Bronchial epithelial cell (primary cell): ENCODE measurements at regions not wholly inside any gene's neighbourhood (a gene's known extent, or its start where the extent isn't known, plus 50 kb on each side); places are given as distances from the start of the nearest gene placed in this dataset.

ENCODE experiments used
- DNase-seq: peaks from one replicate; pipeline ENCODE4 v3.0.0-alpha.2; 2010; ENCODE audit warnings: low read depth
- FAIRE-seq: peaks from 2 replicates; lab custom pipeline; 2011; peaks lifted over from hg19 to GRCh38; lab: Jason Lieb, UNC
- H3K27me3 ChIP-seq: 2 replicates; pipeline ENCODE4 v1.5.1; 2011; ENCODE audit warnings: low read length; ENCODE audit not compliant: control insufficient read depth, insufficient read depth
- H3K36me3 ChIP-seq: 2 replicates; pipeline ENCODE4 v1.5.1; 2011; ENCODE audit warnings: low read length; ENCODE audit not compliant: control insufficient read depth, insufficient read depth
- H3K4me3 ChIP-seq: 2 replicates; pipeline ENCODE4 v1.5.1; 2011; ENCODE audit warnings: mild to moderate bottlenecking, low read depth, low read length, control low read depth
- TF ChIP-seq, protein P1 (sequence below): IDR thresholded peaks from 2 replicates; pipeline ENCODE4 v1.5.1; 2011; ENCODE audit warnings: mild to moderate bottlenecking, moderate library complexity, low read length, control low read depth, inconsistent platforms; ENCODE audit not compliant: insufficient read depth, severe bottlenecking

DNA sequence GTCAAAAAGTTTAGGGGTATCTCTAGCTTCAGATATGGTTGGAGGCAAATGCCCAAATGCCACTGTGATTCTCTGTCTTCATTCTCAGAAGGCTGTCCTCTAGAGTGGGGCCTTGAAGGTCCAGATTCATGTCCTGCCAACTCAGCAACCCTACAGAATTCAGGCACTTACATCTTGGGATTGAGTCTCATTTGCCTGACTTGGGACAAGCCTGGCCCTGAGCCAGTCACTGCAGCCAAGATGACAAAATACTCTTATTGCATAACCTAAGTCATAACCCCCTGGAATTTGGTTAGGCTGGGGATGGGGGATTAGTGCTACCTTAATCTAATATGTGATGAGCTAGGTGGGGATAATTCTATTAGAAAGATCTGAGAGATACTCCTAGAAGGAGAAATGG is 100.5 kb downstream of the AREG start:
- TF ChIP-seq, protein P1, sequence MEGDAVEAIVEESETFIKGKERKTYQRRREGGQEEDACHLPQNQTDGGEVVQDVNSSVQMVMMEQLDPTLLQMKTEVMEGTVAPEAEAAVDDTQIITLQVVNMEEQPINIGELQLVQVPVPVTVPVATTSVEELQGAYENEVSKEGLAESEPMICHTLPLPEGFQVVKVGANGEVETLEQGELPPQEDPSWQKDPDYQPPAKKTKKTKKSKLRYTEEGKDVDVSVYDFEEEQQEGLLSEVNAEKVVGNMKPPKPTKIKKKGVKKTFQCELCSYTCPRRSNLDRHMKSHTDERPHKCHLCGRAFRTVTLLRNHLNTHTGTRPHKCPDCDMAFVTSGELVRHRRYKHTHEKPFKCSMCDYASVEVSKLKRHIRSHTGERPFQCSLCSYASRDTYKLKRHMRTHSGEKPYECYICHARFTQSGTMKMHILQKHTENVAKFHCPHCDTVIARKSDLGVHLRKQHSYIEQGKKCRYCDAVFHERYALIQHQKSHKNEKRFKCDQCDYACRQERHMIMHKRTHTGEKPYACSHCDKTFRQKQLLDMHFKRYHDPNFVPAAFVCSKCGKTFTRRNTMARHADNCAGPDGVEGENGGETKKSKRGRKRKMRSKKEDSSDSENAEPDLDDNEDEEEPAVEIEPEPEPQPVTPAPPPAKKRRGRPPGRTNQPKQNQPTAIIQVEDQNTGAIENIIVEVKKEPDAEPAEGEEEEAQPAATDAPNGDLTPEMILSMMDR = no peak
- DNase-seq (peak; percentile 67), FAIRE-seq (peak; percentile 55)
- Histone ChIP-seq H3K4me3 (no peak overlapping the region), H3K27me3 (no peaks in the 10 kb centered on the region), H3K36me3 (no peaks in the 10 kb centered on the region)

DNA sequence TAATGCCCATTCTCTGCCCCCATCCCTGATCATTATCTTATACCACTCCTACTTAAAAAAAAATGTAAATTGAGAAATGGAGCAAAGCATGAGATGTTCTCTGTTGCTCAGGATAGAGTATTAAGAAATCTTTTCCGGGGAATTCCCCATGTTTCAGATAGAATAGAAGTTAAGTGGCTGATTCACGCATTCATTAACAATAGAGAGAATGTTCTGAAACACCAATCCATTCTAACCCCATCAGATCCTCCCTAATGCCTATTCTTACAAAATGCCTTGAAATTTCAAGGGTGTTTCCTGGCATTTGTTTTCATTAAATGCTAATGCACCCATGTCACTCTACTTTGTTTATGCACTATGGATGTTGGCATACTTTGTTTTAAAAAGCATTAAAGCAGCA is 101.1 kb downstream of the AREG start:
- FAIRE-seq (no peak), DNase-seq (peak; percentile 96)
- Histone ChIP-seq H3K27me3 (no peaks in the 10 kb centered on the region), H3K36me3 (no peaks in the 10 kb centered on the region), H3K4me3 (no peak overlapping the region)
- TF ChIP-seq, protein P1 = no peak

DNA sequence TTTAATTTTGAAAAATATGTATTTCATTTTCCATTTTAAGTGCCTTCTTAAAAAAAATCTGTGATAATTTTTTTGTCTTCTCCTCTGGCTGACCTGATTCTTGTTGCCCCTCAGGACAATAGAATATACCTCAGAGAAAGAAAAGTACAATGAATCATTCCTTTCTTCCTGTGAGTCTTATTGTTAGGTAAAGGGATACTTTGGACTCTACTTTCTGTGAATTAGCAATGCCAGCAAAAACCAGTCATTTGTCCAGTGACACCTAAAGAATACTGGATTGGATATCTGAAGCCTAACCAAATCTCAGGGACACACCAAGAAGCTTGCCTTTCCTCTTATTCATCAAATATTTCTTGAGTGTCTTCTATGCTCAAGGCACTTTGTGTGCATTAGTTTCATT is 102.1 kb downstream of the AREG start:
- no peak for FAIRE-seq
- TF ChIP-seq, protein P1 = no peak

DNA sequence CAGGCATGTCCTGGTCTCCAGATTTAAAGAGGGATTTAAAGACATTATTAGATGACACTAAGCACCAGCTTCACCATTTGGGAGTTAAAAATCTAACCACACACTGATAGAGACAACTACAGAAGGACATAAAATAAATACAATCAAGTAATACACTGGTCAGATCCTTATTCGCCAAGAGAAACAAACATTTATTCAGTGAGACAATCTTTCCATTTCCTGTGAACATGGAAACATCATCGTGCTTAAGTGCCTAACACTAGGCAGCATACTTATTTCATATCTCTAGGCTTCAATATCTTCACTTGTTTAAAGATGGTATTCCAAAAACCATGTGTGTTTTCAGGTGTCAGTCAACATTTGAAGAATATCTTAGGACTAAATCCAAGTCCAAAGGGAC is 103.6 kb downstream of the AREG start:
- FAIRE-seq = no peak
- TF ChIP-seq, protein P1 = no peak
- H3K27me3 ChIP-seq = no peaks in the 10 kb centered on the region

More for the DNA sequence above, 102.1 kb downstream of the AREG start:
- Histone ChIP-seq H3K27me3 (no peaks in the 10 kb centered on the region), H3K4me3 (no peak overlapping the region), H3K36me3 (no peaks in the 10 kb centered on the region)
- peak; percentile 77 for DNase-seq

DNA sequence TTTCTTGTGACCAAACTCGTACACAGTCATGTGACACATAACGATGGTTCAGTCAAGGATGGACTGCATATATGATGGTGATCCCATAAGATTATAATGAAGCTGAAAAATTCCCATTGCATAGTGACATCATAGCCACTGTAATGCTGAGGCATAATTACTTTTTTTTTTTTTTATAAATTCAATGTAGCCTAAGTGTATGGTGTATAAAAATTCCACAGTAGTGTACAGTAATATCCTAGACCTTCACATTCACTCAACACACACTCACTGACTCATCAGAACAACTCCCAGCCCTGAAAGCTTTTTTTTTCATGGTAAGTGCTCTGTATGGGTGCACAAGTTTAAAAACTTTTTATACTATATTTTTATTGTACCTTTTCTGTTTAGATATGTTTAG is 105.0 kb downstream of the AREG start:
- TF ChIP-seq, protein P1 = no peak
- Histone ChIP-seq H3K27me3 (no peaks in the 10 kb centered on the region), H3K36me3 (no peaks in the 10 kb centered on the region), H3K4me3 (no peak overlapping the region)
- FAIRE-seq (no peak), DNase-seq (peak; percentile 88)

More for the DNA sequence above, 103.6 kb downstream of the AREG start:
- Histone ChIP-seq H3K4me3 (no peak overlapping the region), H3K36me3 (no peaks in the 10 kb centered on the region)
- no peak for DNase-seq

DNA sequence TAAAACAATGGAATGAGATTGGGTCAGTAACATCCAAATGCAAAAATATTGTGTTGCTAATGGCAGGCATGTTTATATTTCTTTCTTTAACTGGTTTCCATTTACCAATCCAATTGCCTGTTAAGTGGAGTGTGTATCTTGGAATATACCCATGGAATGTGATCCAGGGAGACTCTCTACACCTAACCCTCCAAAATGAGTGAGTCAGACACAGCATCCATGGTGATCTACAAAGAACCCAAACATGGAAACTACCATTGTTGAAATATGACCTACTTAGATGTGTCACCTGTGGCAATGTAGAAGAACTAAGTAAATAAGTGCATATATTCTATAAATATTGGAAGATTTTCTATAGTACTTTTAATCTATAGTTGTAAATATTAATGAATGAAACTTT is 110.3 kb downstream of the AREG start:
- no peak overlapping the region for H3K4me3 ChIP-seq
- TF ChIP-seq, protein P1 = no peak
- no peaks in the 10 kb centered on the region for H3K36me3 ChIP-seq
- H3K27me3 ChIP-seq = no peaks in the 10 kb centered on the region
- FAIRE-seq (no peak), DNase-seq (peak; percentile 93)
